Keratinocyte (primary cell): ENCODE measurements at regions not wholly inside any gene's neighbourhood (a gene's known extent, or its start where the extent isn't known, plus 50 kb on each side); places are given as distances from the start of the nearest gene placed in this dataset.

ENCODE experiments used
- EZH2 ChIP-seq: IDR thresholded peaks from one replicate; pipeline ENCODE4 v1.6.1; 2012; ENCODE audit warnings: inconsistent platforms, mild to moderate bottlenecking, low read length, moderate library complexity
- TF ChIP-seq, protein P1 (sequence below), 3 experiments: IDR thresholded peaks in 1 of 3; conservative IDR thresholded peaks in 1 of 3; optimal IDR thresholded peaks in 1 of 3; 2 replicates in 2 of 3; 3 replicates in 1 of 3; pipeline versions ENCODE3 to v1.5.1; 2011; ENCODE audit warnings: low read length in 3 of 3, mild to moderate bottlenecking in 3 of 3, moderate library complexity in 2 of 3, control low read depth in 1 of 3, inconsistent platforms in 1 of 3; ENCODE audit not compliant: insufficient read depth in 2 of 3; ENCODE audit errors: extremely low read depth in 1 of 3

DNA sequence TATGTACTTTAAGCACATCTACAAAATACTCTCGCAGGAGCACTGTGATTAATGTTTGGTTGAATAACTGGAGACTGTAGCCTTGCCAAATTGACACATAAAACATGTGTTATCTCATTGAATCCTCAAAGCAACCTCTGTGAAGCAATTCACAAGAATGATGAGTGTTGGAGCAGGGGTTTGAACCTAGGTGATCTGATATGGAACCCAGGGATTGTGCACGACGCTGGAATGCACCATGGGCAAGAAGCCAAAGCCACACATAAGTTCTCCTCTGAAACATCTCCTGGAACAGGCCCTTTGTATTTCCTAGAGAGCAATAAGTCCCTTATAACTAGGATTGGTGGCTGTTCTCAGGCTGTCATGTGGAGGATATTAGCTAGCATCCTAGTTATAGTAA, 124.6 kb upstream of the IVNS1ABP start:
- TF ChIP-seq EZH2 = no peak
- TF ChIP-seq, protein P1, sequence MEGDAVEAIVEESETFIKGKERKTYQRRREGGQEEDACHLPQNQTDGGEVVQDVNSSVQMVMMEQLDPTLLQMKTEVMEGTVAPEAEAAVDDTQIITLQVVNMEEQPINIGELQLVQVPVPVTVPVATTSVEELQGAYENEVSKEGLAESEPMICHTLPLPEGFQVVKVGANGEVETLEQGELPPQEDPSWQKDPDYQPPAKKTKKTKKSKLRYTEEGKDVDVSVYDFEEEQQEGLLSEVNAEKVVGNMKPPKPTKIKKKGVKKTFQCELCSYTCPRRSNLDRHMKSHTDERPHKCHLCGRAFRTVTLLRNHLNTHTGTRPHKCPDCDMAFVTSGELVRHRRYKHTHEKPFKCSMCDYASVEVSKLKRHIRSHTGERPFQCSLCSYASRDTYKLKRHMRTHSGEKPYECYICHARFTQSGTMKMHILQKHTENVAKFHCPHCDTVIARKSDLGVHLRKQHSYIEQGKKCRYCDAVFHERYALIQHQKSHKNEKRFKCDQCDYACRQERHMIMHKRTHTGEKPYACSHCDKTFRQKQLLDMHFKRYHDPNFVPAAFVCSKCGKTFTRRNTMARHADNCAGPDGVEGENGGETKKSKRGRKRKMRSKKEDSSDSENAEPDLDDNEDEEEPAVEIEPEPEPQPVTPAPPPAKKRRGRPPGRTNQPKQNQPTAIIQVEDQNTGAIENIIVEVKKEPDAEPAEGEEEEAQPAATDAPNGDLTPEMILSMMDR (optimal IDR thresholded peaks at IDR 0.05 in 1 of 3, IDR thresholded peaks at IDR 0.05 in 1 of 3, conservative IDR thresholded peaks at IDR 0.05 in 1 of 3; ENCODE audit: extremely low read depth in 1 of 3, insufficient read depth in 2 of 3, low read length in 3 of 3) = no peak
